GM13976 (cell line): ENCODE measurements at regions not wholly inside any gene's neighbourhood (a gene's known extent, or its start where the extent isn't known, plus 50 kb on each side); places are given as distances from the start of the nearest gene placed in this dataset.
"Not testable (repeated sequence)": the region's sequence is repeated elsewhere in the genome, so short reads cannot be mapped to it uniquely, and the experiment has no call there.

ENCODE experiments used
- DNase-seq: peaks from one replicate; pipeline ENCODE4 v3.0.0; 2012; ENCODE audit warnings: low spot score
- CTCF ChIP-seq: IDR thresholded peaks from 2 replicates; pipeline ENCODE4 v1.5.1; 2012; ENCODE audit warnings: borderline replicate concordance, mild to moderate bottlenecking; ENCODE audit not compliant: insufficient read depth; ENCODE audit errors: extremely low read depth, missing control alignments, control extremely low read depth
- in situ Hi-C: fragments of 300-500 bp; cut with MboI; formaldehyde crosslinking; loops from one replicate; pipeline ENCODE4 v1.12.0; 2022; ENCODE audit warnings: low sequenced_read_pairs, mixed read lengths, inconsistent platforms; ENCODE audit not compliant: unreplicated experiment

- in situ Hi-C loops, result no loop called here
- DNase-seq, result no peak
- no peak for TF ChIP-seq CTCF
Observed at GRCh38 chr2:163949693-163950092, 213.9 kb upstream of the FIGN start.

GRCh38 chr2:163944347-163944737 lies 208.5 kb upstream of the FIGN start:
- no peak for DNase-seq
- in situ Hi-C loops, result no loop called here
- TF ChIP-seq CTCF, result no peak

DNA sequence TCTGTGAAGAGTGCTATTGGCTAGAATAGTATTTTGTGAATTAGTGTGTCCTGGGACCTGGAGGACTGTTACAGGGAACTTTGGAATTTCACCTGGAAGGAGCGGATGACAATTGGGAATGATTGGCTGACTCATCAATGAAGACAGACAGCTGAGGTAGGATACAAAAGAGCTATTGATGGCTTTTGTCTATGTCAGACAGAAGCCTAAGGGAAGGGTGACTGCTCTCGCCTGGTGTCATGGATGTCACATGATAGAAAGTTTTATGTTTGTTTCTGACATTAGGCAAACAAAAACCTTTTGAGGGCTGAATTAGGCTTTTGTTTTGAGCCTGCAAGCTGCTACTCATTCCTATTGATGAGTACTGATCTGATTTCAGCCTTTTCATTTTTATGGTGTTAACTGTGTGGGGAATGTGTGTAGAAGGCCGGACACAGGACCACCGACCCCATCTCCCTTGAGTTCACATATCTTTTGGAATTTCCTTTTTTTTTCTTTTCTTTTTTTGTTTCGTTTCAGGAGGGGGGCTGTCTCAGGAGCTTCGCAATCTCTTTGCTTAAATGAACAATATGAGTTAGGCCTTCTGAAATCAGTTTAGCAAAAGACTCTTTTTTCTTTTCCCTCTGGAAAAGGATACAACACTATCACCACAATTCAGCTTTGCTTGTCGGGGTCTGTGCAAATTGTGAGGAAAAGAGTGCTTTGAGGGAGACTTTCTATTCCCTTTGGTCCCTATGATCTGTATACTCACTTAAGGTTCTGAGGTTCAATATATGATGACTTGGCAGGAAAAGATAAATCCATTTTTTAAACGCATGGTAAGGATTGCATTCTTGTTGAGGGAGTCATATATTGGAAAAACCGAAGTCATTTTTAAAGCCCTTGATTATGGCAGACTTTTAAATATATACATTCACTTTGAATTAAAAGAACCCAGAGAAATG lies 207.9 kb upstream of the FIGN start:
- TF ChIP-seq CTCF, result no peak
- DNase-seq, result no peak
- in situ Hi-C loops, result no loop called here

- no peak for DNase-seq
- in situ Hi-C loops, result no loop called here
- no peak for TF ChIP-seq CTCF
Observed at GRCh38 chr2:163934131-163934530, 198.3 kb upstream of the FIGN start.

GRCh38 chr2:163919717-163920116 lies 183.9 kb upstream of the FIGN start:
- DNase-seq, result no peak
- in situ Hi-C loops, result no loop called here
- no peak for TF ChIP-seq CTCF

GRCh38 chr2:163914486-163914885 lies 178.7 kb upstream of the FIGN start:
- DNase-seq, in situ Hi-C loops: not testable (repeated sequence)

- DNase-seq, in situ Hi-C loops: not testable (repeated sequence)
Observed at GRCh38 chr2:163913532-163913944, 177.7 kb upstream of the FIGN start.

DNA sequence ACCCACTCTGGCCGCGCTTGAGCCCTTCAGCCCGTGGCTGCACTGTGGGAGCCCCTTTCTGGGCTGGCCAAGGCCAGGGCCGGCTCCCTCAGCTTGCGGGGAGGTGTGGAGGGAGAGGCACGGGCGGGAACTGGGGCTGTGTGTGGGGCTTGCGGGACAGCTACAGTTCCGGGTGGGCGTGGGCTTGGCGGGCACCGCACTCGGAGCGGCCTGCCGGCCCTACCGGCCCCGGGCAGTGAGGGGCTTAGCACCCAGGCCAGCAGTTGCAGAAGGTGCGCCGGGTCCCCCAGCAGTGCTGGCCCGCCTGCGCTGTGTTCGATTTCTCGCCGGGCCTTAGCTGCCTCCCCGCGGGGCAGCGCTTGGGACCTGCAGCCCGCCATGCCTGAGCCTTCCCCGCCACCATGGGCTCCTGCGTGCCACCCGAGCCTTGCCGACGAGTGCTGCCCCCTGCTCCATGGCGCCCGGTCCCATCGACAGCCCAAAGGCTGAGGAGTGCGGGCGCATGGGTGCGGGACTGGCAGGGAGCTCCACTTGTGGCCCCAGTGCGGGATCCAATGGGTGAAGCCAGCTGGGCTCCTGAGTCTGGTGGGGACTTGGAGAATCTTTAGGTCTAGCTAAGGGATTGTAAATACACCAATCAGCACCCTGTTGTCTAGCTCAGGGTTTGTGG lies 173.7 kb upstream of the FIGN start:
- no peak for DNase-seq
- TF ChIP-seq CTCF, result no peak
- in situ Hi-C loops, result no loop called here
